GM21381 (cell line): ENCODE measurements at regions not wholly inside any gene's neighbourhood (a gene's known extent, or its start where the extent isn't known, plus 50 kb on each side); places are given as distances from the start of the nearest gene placed in this dataset.

Source experiments
- ATAC-seq: cut with Tn5 transposase; IDR thresholded peaks from one replicate; pipeline ENCODE4 v1.9.1; 2021; ENCODE audit warnings: mild to moderate bottlenecking, moderate library complexity; ENCODE audit not compliant: unreplicated experiment

GRCh38 chr11:97966901-97967300 is 1053.8 kb upstream of the CNTN5 start:
- ATAC-seq = no peak

GRCh38 chr11:97968071-97968470 is 1052.7 kb upstream of the CNTN5 start:
- ATAC-seq = no peak

- ATAC-seq = no peak
Measured at GRCh38 chr11:97972731-97973130, 1048.0 kb upstream of the CNTN5 start.

GRCh38 chr11:97973352-97973857 is 1047.3 kb upstream of the CNTN5 start:
- ATAC-seq = no peak

GRCh38 chr11:97974798-97975498 is 1045.8 kb upstream of the CNTN5 start:
- no peak for ATAC-seq

- ATAC-seq = no peak
Measured at GRCh38 chr11:97977726-97978125, 1043.0 kb upstream of the CNTN5 start.

- ATAC-seq = no peak
Measured at GRCh38 chr11:97979741-97980140, 1041.0 kb upstream of the CNTN5 start.

GRCh38 chr11:97982512-97982911 is 1038.2 kb upstream of the CNTN5 start:
- ATAC-seq = no peak

GRCh38 chr11:97989121-97989520 is 1031.6 kb upstream of the CNTN5 start:
- ATAC-seq = no peak

GRCh38 chr11:97990162-97990920 is 1030.4 kb upstream of the CNTN5 start:
- no peak for ATAC-seq

GRCh38 chr11:97993562-97993961 is 1027.2 kb upstream of the CNTN5 start:
- no peak for ATAC-seq

- ATAC-seq = no peak
Measured at GRCh38 chr11:97995874-97996273, 1024.9 kb upstream of the CNTN5 start.

GRCh38 chr11:97996762-97997161 is 1024.0 kb upstream of the CNTN5 start:
- ATAC-seq = no peak

GRCh38 chr11:98003606-98004371 is 1017.0 kb upstream of the CNTN5 start:
- no peak for ATAC-seq

GRCh38 chr11:98007072-98007471 is 1013.7 kb upstream of the CNTN5 start:
- ATAC-seq = no peak

GRCh38 chr11:98027652-98028051 is 993.1 kb upstream of the CNTN5 start:
- no peak for ATAC-seq

- ATAC-seq = no peak
Measured at GRCh38 chr11:98029832-98030231, 990.9 kb upstream of the CNTN5 start.

GRCh38 chr11:98036810-98037209 is 983.9 kb upstream of the CNTN5 start:
- ATAC-seq = no peak

- no peak for ATAC-seq
Measured at GRCh38 chr11:98040061-98040808, 980.5 kb upstream of the CNTN5 start.

- no peak for ATAC-seq
Measured at GRCh38 chr11:98047647-98048046, 973.1 kb upstream of the CNTN5 start.

GRCh38 chr11:98053851-98054250 is 966.9 kb upstream of the CNTN5 start:
- ATAC-seq = no peak
